ENCODE measurements at regions not wholly inside any gene's neighbourhood (a gene's known extent, or its start where the extent isn't known, plus 50 kb on each side); places are given as distances from the start of the nearest gene placed in this dataset.

- TF ChIP-seq EP300 (IDR thresholded peaks at IDR 0.05) = no peak
- TF ChIP-seq, protein P1, sequence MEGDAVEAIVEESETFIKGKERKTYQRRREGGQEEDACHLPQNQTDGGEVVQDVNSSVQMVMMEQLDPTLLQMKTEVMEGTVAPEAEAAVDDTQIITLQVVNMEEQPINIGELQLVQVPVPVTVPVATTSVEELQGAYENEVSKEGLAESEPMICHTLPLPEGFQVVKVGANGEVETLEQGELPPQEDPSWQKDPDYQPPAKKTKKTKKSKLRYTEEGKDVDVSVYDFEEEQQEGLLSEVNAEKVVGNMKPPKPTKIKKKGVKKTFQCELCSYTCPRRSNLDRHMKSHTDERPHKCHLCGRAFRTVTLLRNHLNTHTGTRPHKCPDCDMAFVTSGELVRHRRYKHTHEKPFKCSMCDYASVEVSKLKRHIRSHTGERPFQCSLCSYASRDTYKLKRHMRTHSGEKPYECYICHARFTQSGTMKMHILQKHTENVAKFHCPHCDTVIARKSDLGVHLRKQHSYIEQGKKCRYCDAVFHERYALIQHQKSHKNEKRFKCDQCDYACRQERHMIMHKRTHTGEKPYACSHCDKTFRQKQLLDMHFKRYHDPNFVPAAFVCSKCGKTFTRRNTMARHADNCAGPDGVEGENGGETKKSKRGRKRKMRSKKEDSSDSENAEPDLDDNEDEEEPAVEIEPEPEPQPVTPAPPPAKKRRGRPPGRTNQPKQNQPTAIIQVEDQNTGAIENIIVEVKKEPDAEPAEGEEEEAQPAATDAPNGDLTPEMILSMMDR (IDR thresholded peaks at IDR 0.05) = no peak
These were observed 185.6 kb downstream of the RTP5 start for GRCh38 chr2:242054881-242055801.

Measured in gastroesophageal sphincter (tissue), 3 donors.